22Rv1 (cell line): ENCODE measurements at regions not wholly inside any gene's neighbourhood (a gene's known extent, or its start where the extent isn't known, plus 50 kb on each side); places are given as distances from the start of the nearest gene placed in this dataset.

ENCODE experiments used
- CTCF ChIP-seq: fragments of 450-650 bp; IDR thresholded peaks from 2 replicates; pipeline ENCODE4 v1.5.1; 2017; ENCODE audit warnings: mild to moderate bottlenecking
- ZFX ChIP-seq: fragments of 450-650 bp; IDR thresholded peaks from 2 replicates; pipeline ENCODE4 v1.6.1; 2017; ENCODE audit warnings: antibody characterized with exemption, borderline replicate concordance

DNA sequence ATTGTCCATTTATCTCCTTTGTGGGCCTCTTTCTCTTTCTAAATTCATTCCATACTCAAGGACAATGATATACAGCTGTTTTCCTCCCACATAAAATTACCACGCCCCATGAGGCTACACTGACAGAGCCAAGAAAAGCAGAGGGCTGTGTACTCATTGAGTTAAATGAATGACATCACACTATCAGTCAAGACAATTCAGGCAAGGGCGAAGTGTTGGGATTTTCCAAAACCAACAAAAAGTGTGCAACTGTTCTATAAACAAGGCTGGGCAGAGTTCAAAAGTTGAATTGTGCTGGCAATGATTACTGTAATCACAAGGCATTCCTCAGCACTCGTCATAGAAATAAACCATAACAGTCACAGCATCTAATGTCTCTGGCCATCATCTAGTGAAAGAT, 799.6 kb upstream of the DIAPH2 start:
- TF ChIP-seq CTCF = no peak
- no peak for TF ChIP-seq ZFX
